ENCODE measurements at regions not wholly inside any gene's neighbourhood (a gene's known extent, or its start where the extent isn't known, plus 50 kb on each side); places are given as distances from the start of the nearest gene placed in this dataset.
A peak's percentile ranks its signal among the peaks of the same experiment; 100 is the strongest.

GRCh38 chr7:41872966-41873365, 170.1 kb upstream of the INHBA start:
- no peak for TF ChIP-seq CTCF (IDR thresholded peaks at IDR 0.05)
- Histone ChIP-seq H3K27ac (no peak overlapping the region), H3K36me3 (no peaks in the 10 kb centered on the region), H3K4me1 (peaks cover 0 to 27% (median 8%) of the 10 kb centered on the region in 4 donors), H3K9me3 (no peaks in the 10 kb centered on the region), H3K27me3 (no peaks in the 10 kb centered on the region), H3K4me3 (no peak overlapping the region)
- intact Hi-C loops (cut with DNase I; ENCODE audit: low total_unique reads) = no loop called here
- no peak for DNase-seq

GRCh38 chr7:41870461-41871138, 167.7 kb upstream of the INHBA start:
- Histone ChIP-seq H3K36me3 (no peaks in the 10 kb centered on the region), H3K9me3 (peaks cover 0 to 1% (median 0%) of the 10 kb centered on the region in 3 donors), H3K27me3 (no peaks in the 10 kb centered on the region), H3K4me3 (no peak overlapping the region), H3K4me1 (peaks cover 0 to 36% (median 10%) of the 10 kb centered on the region in 4 donors), H3K27ac (peak overlapping the region; percentile 19 to 46)
- intact Hi-C loops (cut with DNase I; ENCODE audit: low total_unique reads) = no loop called here
- DNase-seq = no peak
- no peak for TF ChIP-seq CTCF (IDR thresholded peaks at IDR 0.05)

GRCh38 chr7:41869997-41870396, 167.1 kb upstream of the INHBA start:
- no peak for DNase-seq
- TF ChIP-seq CTCF (IDR thresholded peaks at IDR 0.05) = no peak
- Histone ChIP-seq H3K27ac (peak overlapping the region; percentile 19 to 46), H3K9me3 (peaks cover 0 to 7% (median 6%) of the 10 kb centered on the region in 3 donors), H3K27me3 (no peaks in the 10 kb centered on the region), H3K36me3 (no peaks in the 10 kb centered on the region), H3K4me3 (no peak overlapping the region), H3K4me1 (peaks cover 0 to 36% (median 10%) of the 10 kb centered on the region in 4 donors)
- intact Hi-C loops (cut with DNase I; ENCODE audit: low total_unique reads) = no loop called here

- Histone ChIP-seq H3K27me3 (no peaks in the 10 kb centered on the region), H3K9me3 (peaks cover 0 to 8% (median 7%) of the 10 kb centered on the region in 3 donors), H3K36me3 (no peaks in the 10 kb centered on the region), H3K4me1 (peaks cover 0 to 36% (median 10%) of the 10 kb centered on the region in 4 donors), H3K4me3 (no peak overlapping the region), H3K27ac (peak overlapping the region; percentile 19 to 46)
- no peak for DNase-seq
- intact Hi-C loops (cut with DNase I; ENCODE audit: low total_unique reads) = no loop called here
- no peak for TF ChIP-seq CTCF (IDR thresholded peaks at IDR 0.05)
Observed at GRCh38 chr7:41869596-41869995, 166.7 kb upstream of the INHBA start.

GRCh38 chr7:41869091-41869490, 166.2 kb upstream of the INHBA start:
- H3K9me3 ChIP-seq = peaks cover 0 to 8% (median 7%) of the 10 kb centered on the region in 3 donors
- DNase-seq = no peak
- peaks cover 0 to 36% (median 10%) of the 10 kb centered on the region in 4 donors for H3K4me1 ChIP-seq
- H3K27me3 ChIP-seq = no peaks in the 10 kb centered on the region
- no peaks in the 10 kb centered on the region for H3K36me3 ChIP-seq
- peak overlapping the region; percentile 39 to 46 for H3K27ac ChIP-seq
- no peak for TF ChIP-seq CTCF (IDR thresholded peaks at IDR 0.05)
- intact Hi-C loops (cut with DNase I; ENCODE audit: low total_unique reads) = no loop called here
- H3K4me3 ChIP-seq = no peak overlapping the region
